ENCODE measurements at regions not wholly inside any gene's neighbourhood (a gene's known extent, or its start where the extent isn't known, plus 50 kb on each side); places are given as distances from the start of the nearest gene placed in this dataset.
A peak's percentile ranks its signal among the peaks of the same experiment; 100 is the strongest.

GRCh38 chr15:35769656-35770055 is 223.7 kb upstream of the DPH6 start:
- Histone ChIP-seq H3K36me3 (no peaks in the 10 kb centered on the region), H3K27me3 (no peaks in the 10 kb centered on the region), H3K27ac (no peak overlapping the region), H3K9me3 (no peaks in the 10 kb centered on the region), H3K4me3 (no peak overlapping the region), H3K4me1 (no peaks in the 10 kb centered on the region)
- DNase-seq (no peak), ATAC-seq (no peak)
- no peak for TF ChIP-seq CTCF (IDR thresholded peaks at IDR 0.05)
- intact Hi-C loops (cut with DNase I) = no loop called here

- no peaks in the 10 kb centered on the region for H3K27me3 ChIP-seq
- H3K4me1 ChIP-seq = no peaks in the 10 kb centered on the region
- H3K9me3 ChIP-seq = no peaks in the 10 kb centered on the region
- intact Hi-C loops (cut with DNase I) = no loop called here
- no peak overlapping the region for H3K27ac ChIP-seq
- TF ChIP-seq CTCF (IDR thresholded peaks at IDR 0.05) = no peak
- ATAC-seq = no peak
- no peak overlapping the region for H3K4me3 ChIP-seq
- no peak for DNase-seq
- H3K36me3 ChIP-seq = no peaks in the 10 kb centered on the region
Measured at GRCh38 chr15:35771746-35772442, 225.9 kb upstream of the DPH6 start.

- Histone ChIP-seq H3K27me3 (no peaks in the 10 kb centered on the region), H3K36me3 (no peaks in the 10 kb centered on the region), H3K4me1 (no peaks in the 10 kb centered on the region), H3K9me3 (no peaks in the 10 kb centered on the region), H3K4me3 (no peak overlapping the region), H3K27ac (no peak overlapping the region)
- TF ChIP-seq CTCF (IDR thresholded peaks at IDR 0.05) = no peak
- ATAC-seq (no peak), DNase-seq (peak in 1 of 4 donors; percentile 52)
- intact Hi-C loops (cut with DNase I) = no loop called here
Measured at GRCh38 chr15:35774653-35775052, 228.7 kb upstream of the DPH6 start.

DNA sequence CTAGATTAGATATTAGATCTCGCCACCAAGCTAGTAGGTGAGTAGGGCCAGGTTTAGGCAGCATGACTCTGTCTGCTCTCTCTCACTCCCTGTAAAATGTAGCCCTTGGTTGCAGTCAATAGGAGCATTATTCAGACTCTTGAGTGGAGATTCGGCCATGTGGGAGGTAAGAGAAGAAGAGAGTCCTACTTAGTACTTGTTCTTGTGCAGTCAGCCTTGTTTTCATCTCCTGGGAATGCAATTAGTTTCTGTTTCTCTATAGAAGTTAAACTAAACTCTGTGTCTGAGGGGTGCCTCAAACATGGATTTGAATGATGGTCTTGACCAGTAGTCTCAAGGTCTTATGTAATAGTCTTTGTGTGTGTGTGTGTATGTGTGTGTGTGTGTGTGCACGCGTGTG is 229.5 kb upstream of the DPH6 start:
- ATAC-seq = no peak
- TF ChIP-seq CTCF (IDR thresholded peaks at IDR 0.05) = no peak
- Histone ChIP-seq H3K27me3 (no peaks in the 10 kb centered on the region), H3K36me3 (no peaks in the 10 kb centered on the region), H3K4me3 (no peak overlapping the region), H3K4me1 (no peaks in the 10 kb centered on the region), H3K9me3 (no peaks in the 10 kb centered on the region), H3K27ac (no peak overlapping the region)
- no peak for DNase-seq
- intact Hi-C loops (cut with DNase I) = no loop called here

DNA sequence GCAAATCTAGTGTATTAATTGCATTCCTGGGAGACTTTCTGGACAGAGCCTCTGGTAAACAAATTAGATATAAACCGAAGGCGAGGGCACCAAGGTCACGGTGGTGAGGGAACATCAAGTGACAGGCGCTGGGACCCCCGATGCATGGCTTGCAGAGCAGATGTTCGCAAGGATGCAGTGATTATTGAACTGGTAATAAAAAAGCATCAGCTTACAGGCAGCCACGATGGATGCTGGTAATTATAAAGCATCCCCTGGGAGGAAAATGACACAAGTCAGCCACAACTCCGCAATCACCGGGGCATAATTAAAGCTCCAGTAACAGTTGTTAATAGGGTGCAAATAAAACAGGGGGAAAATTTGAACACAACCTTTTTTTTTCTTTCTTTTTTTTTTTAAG is 231.1 kb upstream of the DPH6 start:
- no peaks in the 10 kb centered on the region for H3K36me3 ChIP-seq

More for the DNA sequence above, 231.1 kb upstream of the DPH6 start:
- no peak for DNase-seq
- no peak overlapping the region for H3K27ac ChIP-seq
- ATAC-seq = no peak
- H3K4me1 ChIP-seq = no peaks in the 10 kb centered on the region
- H3K9me3 ChIP-seq = no peaks in the 10 kb centered on the region
- H3K27me3 ChIP-seq = no peaks in the 10 kb centered on the region
- no peak overlapping the region for H3K4me3 ChIP-seq
- TF ChIP-seq CTCF (IDR thresholded peaks at IDR 0.05) = no peak
- intact Hi-C loops (cut with DNase I) = no loop called here
